Calu3 (cell line): ENCODE measurements at regions not wholly inside any gene's neighbourhood (a gene's known extent, or its start where the extent isn't known, plus 50 kb on each side); places are given as distances from the start of the nearest gene placed in this dataset.

ENCODE experiments used
- BruUV-seq: library from RNA; stranded (reverse); fragments of 400-500 nt; replicated peaks from 2 replicates; lab custom pipeline; 2021; lab: Mats Ljungman, UMichigan
- CTCF ChIA-PET: fragments of 300-600 bp; sonication (Branson Sonifier 250); formaldehyde crosslinking; loops from one replicate; lab custom pipeline; 2022; ENCODE audit warnings: antibody characterized with exemption; lab: Charles Lee
- DNase-seq: peaks from one replicate; pipeline ENCODE4 v3.0.0; 2022
- H3K27ac Mint-ChIP-seq: one replicate; pipeline ENCODE4 v1.8.0; 2022; ENCODE audit warnings: mixed read lengths; ENCODE audit not compliant: unreplicated experiment
- H3K27me3 Mint-ChIP-seq: one replicate; pipeline ENCODE4 v1.8.0; 2022; ENCODE audit warnings: mixed read lengths; ENCODE audit not compliant: unreplicated experiment
- H3K36me3 Mint-ChIP-seq: one replicate; pipeline ENCODE4 v1.8.0; 2022; ENCODE audit warnings: mild to moderate bottlenecking, moderate library complexity, mixed read lengths; ENCODE audit not compliant: insufficient read depth, unreplicated experiment
- H3K4me1 Mint-ChIP-seq: one replicate; pipeline ENCODE4 v1.8.0; 2022; ENCODE audit warnings: mild to moderate bottlenecking, low read depth, mixed read lengths; ENCODE audit not compliant: unreplicated experiment
- H3K4me3 Mint-ChIP-seq: one replicate; pipeline ENCODE4 v1.8.0; 2022; ENCODE audit warnings: mild to moderate bottlenecking, low read depth, moderate library complexity, mixed read lengths; ENCODE audit not compliant: unreplicated experiment
- H3K9me3 Mint-ChIP-seq: one replicate; pipeline ENCODE4 v1.8.0; 2022; ENCODE audit warnings: low read depth, mixed read lengths; ENCODE audit not compliant: unreplicated experiment
- intact Hi-C: fragments of 100-400 bp; cut with micrococcal nuclease; formaldehyde crosslinking; loops from one replicate; pipeline ENCODE4 v1.10.0; 2022; ENCODE audit not compliant: unreplicated experiment
- TF ChIP-seq, protein P1 (sequence below): fragments of 200-600 bp; IDR thresholded peaks from one replicate; pipeline ENCODE4 v1.8.0; 2022; ENCODE audit warnings: antibody characterized with exemption; ENCODE audit not compliant: unreplicated experiment

DNA sequence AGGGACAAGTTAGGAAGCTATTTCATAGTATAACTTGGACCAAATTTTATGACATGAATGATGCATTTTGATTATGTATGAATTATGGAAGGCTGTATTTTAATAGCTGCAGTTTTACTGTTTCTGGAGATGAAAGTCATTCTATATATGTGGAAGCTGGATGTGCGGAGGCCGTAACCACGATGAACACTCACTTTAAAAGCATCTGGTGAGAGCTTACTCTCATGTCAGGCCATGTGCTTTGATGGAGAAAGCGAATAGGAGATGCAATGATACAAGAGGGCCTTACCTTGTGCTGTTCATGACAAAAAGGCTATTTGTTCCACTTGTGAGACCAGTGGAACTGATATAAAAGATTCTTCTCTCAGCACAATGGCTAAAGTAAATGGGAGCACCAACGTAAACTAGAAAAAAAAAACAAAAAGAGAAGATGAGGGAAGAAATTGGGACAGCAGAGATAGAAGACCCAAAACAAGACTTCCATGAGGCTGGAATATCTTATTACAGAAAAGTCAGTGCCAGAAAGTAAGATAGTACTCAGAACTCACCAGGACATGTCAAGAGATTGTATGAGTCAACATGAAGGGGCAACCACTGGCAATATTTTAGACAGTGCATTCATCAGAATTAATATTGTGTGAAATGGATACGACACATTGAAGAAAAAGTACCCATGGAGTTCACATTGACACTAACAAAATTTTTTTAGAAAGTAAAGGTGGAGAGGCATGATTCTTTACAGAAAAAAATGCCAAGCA lies 63.3 kb upstream of the GAB1 start:
- intact Hi-C loops = no loop called here
- Mint-ChIP-seq H3K36me3 (no peaks in the 10 kb centered on the region), H3K4me3 (no peak overlapping the region), H3K27me3 (no peaks in the 10 kb centered on the region), H3K9me3 (no peaks in the 10 kb centered on the region), H3K4me1 (no peaks in the 10 kb centered on the region), H3K27ac (no peak overlapping the region)
- TF ChIP-seq, protein P1, sequence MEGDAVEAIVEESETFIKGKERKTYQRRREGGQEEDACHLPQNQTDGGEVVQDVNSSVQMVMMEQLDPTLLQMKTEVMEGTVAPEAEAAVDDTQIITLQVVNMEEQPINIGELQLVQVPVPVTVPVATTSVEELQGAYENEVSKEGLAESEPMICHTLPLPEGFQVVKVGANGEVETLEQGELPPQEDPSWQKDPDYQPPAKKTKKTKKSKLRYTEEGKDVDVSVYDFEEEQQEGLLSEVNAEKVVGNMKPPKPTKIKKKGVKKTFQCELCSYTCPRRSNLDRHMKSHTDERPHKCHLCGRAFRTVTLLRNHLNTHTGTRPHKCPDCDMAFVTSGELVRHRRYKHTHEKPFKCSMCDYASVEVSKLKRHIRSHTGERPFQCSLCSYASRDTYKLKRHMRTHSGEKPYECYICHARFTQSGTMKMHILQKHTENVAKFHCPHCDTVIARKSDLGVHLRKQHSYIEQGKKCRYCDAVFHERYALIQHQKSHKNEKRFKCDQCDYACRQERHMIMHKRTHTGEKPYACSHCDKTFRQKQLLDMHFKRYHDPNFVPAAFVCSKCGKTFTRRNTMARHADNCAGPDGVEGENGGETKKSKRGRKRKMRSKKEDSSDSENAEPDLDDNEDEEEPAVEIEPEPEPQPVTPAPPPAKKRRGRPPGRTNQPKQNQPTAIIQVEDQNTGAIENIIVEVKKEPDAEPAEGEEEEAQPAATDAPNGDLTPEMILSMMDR = no peak
- DNase-seq = no peak
- BruUV-seq = no TSS peak
- CTCF ChIA-PET = no interaction called here

DNA sequence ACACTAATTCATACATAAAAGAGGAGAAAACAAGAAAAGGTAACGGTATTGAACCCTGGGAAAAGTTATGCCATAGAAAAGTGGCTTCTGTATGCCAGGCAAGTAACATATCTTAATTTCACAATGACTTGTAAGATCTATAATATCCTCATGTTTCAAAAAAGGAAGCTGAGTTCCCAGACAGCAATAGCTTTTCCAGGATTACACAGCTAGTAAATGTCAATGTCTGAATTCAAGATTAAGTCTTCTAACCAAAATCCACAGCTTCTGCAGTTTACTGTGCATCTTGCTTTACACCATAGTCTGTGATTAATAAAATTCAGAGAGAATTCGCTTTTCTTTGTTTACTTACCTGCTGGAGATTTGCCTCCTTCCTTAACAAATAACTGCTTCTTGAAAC lies 55.8 kb upstream of the GAB1 start:
- CTCF ChIA-PET = no interaction called here
- Mint-ChIP-seq H3K4me3 (no peak overlapping the region), H3K36me3 (no peaks in the 10 kb centered on the region), H3K9me3 (no peaks in the 10 kb centered on the region), H3K27me3 (no peaks in the 10 kb centered on the region), H3K4me1 (no peaks in the 10 kb centered on the region), H3K27ac (no peak overlapping the region)
- no peak for DNase-seq
- intact Hi-C loops = no loop called here
- no TSS peak for BruUV-seq
- TF ChIP-seq, protein P1 = no peak

DNA sequence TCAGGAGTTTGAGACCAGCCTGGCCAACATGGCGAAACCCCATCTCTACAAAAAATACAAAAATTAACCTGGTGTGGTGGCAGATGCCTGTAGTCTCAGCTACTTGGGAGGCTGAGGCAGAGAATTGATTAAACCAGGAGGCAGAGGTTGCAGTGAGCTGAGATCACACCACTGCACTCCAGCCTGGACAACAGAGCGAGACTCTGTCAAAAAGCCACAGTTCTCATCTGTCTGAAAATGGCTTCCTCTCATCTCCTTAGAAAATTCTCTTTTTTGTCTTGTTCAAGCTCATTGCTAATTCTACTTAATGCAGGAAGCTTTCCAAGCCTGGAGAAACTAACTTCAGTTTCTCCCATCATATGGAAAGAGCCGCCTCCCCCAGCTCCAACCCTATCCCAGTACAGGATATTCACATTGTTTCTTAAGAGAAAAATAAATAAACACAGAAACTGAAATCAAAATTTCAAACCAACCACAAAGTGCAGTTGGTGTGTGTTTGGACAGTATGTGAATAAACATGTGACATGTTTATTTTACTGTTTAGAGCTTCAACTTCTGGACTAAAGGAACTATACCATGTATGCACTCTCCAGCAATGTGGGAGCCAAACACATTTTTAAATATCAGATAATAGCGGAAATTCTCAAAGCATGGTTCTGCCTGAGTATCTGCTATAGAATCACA lies 55.0 kb upstream of the GAB1 start:
- intact Hi-C loops = no loop called here
- CTCF ChIA-PET = interaction anchor here (0.6 kb wide), 1 partner anchor 108 kb away, joined by 3 read pairs; no protein-coding TSS in a partner anchor

DNA sequence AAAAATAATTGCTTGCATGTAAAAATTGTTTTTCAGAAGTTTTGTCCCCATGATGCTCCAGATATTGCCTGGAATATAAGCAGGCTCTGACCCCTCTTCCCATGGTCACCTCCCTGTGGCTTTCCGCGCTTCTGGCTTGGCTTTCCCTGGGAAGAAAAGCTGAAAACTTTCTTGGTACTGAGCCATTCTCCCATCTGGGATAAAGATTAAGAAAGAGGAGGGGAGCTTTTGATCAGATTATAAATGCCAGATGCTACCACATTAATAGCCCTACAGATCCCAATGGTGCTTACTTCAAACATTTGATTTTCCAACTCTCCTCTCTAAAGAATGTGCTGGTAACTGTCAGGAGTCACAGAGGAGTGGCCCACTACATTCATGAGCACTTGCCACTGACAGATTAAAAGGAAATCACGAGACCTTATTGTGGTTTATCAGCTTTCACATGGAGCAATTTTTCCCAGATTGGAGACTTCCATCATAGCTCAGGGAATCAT lies 54.4 kb upstream of the GAB1 start:
- Mint-ChIP-seq H3K4me1 (no peaks in the 10 kb centered on the region), H3K27me3 (no peaks in the 10 kb centered on the region), H3K27ac (no peak overlapping the region), H3K4me3 (no peak overlapping the region), H3K9me3 (no peaks in the 10 kb centered on the region), H3K36me3 (no peaks in the 10 kb centered on the region)
- intact Hi-C loops = no loop called here
- CTCF ChIA-PET = no interaction called here
- no peak for DNase-seq
- TF ChIP-seq, protein P1 = no peak
- BruUV-seq = no TSS peak

More for the DNA sequence above, 55.0 kb upstream of the GAB1 start:
- Mint-ChIP-seq H3K4me3 (no peak overlapping the region), H3K4me1 (no peaks in the 10 kb centered on the region), H3K9me3 (no peaks in the 10 kb centered on the region), H3K36me3 (no peaks in the 10 kb centered on the region), H3K27me3 (no peaks in the 10 kb centered on the region), H3K27ac (no peak overlapping the region)
- no TSS peak for BruUV-seq
- DNase-seq = no peak
- TF ChIP-seq, protein P1 = no peak
